HG03342 (cell line): ENCODE measurements at regions not wholly inside any gene's neighbourhood (a gene's known extent, or its start where the extent isn't known, plus 50 kb on each side); places are given as distances from the start of the nearest gene placed in this dataset.

Source experiments
- ATAC-seq: cut with Tn5 transposase; IDR thresholded peaks from one replicate; pipeline ENCODE4 v1.9.1; 2021; ENCODE audit warnings: mild to moderate bottlenecking, moderate library complexity; ENCODE audit not compliant: unreplicated experiment

DNA sequence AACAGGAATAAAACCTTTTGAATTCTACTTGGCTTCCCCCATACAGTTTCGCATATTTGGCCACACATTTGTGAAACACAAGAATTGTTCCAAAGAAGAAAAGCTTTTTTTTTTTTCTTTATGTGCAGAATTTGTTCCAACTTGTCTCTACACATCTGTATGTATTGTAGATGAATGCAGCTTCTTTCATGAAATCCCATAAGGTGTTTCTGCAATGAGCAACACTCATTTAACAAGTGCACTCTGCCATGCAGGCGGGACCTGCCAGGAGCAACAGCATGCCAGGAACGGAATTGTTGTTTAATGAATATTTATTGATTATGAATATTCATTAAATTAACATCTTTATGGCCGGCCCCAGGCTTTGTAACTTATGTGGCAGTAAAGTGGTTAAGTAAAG, 1075.0 kb downstream of the TTLL7 start:
- no peak for ATAC-seq

DNA sequence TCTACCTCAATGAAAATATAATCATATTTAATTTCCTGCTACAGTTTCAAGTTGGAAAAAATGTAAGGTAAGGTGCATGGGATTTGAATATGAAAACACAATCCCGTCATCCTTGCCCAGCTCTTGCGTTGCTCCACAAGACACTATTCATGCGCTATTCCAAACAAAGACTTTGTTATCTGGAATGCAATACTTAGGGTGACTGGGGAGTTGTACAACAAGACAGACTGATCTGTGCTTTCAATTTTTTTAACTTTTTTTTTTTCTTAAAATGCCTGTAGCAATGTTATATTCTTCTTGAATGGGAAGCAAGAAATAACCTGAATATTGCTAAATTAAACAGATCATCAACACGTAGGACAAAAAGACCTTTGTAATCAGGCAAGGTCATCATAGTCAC, 1077.2 kb downstream of the TTLL7 start:
- no peak for ATAC-seq

GRCh38 chr1:82920418-82921248, 1078.3 kb downstream of the TTLL7 start:
- no peak for ATAC-seq

- no peak for ATAC-seq
Observed at GRCh38 chr1:82919837-82920236, 1079.1 kb downstream of the TTLL7 start.

- ATAC-seq = no peak
Observed at GRCh38 chr1:82907313-82907712, 1091.6 kb downstream of the TTLL7 start.

DNA sequence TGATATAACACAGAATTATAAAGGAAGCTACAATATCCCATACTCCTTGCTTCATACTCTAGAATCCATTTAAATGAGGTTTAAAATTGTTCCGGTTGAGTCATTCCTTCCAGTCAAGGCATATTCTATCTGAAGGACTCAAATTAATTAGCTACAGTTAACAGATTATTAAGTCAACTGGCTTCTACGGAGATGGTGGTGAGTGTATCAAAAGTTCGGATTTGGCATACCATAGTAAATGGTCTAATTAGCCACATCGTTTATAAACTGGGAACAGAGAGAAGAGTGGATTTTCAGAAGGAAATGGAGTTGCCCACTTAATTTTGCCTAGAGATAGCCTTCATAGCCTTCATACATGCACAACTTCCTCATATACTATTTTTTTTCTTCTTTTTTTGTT, 1095.3 kb downstream of the TTLL7 start:
- ATAC-seq = no peak

DNA sequence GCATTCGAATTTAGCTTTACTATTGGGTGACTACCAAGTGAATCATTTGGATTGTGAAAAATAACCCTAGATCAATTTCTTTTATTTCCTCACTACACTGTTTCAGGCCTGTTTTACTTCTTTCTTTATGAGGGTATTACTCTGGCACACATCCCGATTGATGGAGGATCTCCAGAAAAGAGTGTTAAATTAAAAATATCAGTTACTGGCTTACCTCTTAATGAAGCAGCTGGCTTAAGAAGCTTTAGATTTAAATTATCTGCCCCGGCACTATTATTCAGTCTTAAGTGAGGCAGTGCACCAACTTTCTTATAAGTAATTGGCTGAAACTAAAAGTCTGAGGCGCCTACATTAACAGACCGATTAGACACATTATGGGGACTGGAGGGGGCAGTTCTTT, 1097.4 kb downstream of the TTLL7 start:
- ATAC-seq = no peak

- no peak for ATAC-seq
Observed at GRCh38 chr1:82901118-82901517, 1097.8 kb downstream of the TTLL7 start.

DNA sequence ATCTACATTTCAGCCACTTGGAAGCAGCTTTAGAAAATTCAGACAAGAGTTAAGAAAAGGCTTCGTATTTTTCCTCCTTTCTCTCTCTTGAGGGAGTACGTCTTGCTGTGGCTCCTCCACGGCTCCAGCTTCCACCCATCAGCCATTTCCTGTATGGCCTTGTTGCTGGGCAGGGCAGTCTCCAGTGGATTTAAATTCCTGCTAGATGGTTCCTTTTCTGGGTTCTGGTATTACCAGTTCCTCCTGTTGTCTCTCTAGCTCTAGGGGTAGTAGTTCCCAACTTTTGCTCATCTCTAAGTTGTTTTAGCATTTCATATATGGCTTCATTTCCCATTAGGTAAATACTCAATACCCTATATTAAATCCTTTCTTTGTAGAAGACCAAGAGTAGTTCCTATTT, 1098.3 kb downstream of the ADGRL2 start:
- ATAC-seq = no peak

DNA sequence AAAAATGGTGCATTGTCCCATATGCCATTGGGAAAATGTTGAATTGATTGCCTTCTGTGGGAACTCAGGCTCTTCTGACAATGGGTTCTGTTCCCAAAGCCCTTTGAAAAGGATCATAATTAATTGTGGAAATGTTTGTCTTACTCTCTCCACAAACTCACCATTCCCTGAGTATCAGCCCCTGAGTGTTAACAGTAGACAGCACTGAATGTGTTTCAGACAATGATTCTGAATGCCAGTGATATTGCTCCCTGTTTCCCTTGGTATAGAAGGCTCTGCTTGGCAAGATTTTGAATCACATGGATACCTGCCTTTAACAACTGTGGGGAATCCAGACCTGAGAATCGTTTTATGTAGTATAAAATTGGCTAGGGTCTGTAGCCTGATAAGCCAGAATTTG, 1096.8 kb downstream of the ADGRL2 start:
- no peak for ATAC-seq

- no peak for ATAC-seq
Observed at GRCh38 chr1:82896036-82896435, 1095.3 kb downstream of the ADGRL2 start.

- no peak for ATAC-seq
Observed at GRCh38 chr1:82894635-82895034, 1093.9 kb downstream of the ADGRL2 start.

DNA sequence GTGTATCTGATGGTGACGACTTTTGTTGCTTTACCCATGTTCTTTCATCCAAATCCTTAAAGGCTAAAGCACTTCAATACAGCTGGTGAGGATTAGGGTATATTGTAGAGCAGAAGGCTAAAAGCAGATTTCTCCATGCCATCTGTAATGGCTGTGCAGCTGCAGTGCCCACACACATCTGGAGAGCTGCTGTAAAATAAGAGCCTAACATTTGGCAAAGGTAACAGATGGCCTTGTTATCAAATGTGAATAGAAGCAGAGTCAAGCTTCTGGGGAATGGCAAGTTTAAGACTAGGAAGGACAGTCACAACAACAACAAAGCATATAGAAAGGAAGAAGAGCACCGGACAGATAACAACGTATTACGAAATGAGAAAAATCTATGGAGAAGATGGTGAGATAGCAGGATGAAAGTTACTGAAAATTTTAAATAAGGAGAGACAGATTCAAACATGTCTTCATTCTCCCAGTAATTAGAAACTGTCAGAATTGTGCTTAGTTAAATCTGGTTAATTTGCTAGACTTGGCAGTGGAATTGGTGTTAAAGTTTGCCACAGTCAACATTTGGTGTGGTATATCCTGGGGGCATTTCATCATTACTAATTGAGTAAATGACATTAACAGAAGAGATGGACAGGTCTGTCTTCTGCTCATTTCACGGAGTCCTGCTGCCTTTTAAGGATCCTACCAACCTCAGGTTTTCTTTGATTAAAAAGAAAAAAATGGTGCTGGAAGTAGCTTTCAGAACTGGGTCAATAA, 1093.2 kb downstream of the ADGRL2 start:
- no peak for ATAC-seq

DNA sequence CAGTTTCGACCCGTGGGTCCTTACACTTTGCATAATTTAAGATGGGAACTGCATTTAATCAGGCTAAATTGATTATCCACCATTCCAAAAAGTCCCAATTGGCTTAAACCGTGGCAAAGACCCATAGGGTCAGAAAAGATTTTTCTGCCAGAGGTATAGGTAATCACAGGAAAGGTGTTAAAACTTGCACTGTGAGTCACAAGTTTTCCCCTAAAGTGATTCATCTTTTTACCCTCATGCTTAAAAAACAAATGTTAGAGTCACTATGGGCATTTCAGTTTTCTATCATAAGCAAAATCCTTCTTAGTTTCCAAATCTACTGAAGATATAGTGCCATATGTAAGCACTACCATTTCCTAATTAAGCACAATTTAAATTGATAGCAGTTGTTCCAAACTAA, 1079.8 kb downstream of the ADGRL2 start:
- no peak for ATAC-seq

- ATAC-seq = no peak
Observed at GRCh38 chr1:82879701-82880305, 1079.1 kb downstream of the ADGRL2 start.

DNA sequence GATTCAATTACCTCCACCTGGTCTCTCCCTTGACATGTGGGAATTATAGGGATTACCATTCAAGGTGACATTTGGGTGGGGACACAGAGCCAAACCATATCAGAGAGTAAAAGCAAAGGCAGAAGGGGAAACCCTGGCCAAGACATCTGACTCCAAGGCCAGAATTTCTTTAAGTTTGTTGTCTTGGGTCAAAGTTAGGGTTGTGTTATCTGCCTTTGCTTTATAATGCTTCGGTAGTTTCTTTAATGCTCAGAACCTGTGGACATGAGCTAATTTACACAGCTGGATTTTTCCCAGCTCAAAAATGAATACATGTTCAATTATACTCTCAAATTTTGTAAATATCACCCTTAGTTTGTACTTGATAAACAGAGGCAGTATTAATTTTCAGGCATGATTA, 1074.4 kb downstream of the ADGRL2 start:
- ATAC-seq = no peak

DNA sequence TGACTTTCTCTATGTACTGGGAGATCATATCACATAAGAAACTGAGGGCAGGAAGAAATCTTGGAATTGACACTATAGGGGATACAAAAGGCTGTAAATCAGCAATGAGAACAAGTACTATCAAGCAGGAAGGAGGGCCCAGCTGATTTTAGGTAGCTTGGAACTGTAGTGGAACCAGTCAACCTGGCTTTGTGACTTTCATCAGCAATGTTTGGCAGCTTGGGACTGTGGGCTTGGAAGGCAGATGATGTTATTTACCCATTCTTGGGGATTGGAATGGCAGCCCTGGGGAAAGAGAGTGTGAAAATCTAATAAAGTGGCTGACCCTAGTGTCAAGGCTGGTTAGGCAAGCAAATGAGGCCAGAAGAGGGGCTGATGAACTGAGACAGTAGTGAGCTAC, 1073.3 kb downstream of the ADGRL2 start:
- ATAC-seq = no peak

DNA sequence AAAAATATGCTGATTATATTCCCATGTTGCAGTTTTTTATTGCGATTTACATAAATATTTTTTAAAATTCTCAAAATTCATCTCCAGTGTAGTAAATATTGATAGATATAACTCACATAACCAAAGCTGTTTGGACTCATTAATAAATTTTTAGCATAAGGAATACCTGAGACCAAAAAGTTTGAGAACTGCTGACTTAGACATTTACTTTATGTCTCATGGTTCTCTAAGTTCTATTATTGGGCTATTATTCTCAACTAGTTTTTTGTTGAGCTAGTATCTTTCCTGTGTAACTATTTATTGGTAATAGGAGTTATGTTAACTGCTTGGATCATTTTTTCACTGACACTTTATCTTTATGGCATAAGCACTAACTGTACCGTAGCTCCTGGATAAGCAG, 1069.6 kb downstream of the ADGRL2 start:
- ATAC-seq = no peak

- no peak for ATAC-seq
Observed at GRCh38 chr1:82867781-82868180, 1067.0 kb downstream of the ADGRL2 start.

DNA sequence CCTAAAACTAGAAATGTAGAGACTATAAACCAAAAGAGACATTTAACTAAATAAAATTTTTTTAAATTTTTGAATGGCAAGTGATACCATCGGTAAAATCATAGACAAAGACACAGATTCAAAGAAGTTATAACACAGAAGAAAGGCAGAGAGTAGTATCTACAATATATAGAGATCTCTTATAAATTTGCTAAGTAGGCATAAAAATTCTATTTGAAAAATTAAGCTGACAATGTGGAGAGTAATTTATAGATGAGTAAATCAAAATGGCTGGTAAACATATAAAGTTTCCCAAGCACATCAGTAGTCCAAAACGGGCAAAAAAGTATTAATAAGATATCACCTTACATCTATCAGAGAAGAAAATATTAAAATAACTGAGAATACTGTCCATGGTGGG, 1061.0 kb downstream of the ADGRL2 start:
- ATAC-seq = no peak

DNA sequence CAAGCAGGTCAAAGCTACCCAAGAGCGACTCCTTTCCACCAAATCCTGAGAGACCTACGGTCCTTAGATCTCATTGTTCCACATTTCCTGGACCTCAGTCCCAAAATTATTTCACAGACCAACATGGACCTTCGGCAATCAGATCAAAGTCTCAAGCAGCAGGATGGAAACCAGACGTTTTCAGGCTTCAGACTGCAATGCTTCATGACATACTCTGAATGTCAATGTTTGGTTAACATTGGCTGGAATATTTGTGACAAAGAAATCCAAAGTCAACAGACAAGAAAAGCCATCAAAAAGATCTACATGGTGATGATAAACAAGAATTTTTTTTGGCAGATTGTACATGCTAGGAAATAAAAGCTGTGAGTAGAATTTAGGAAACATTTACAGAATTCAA, 1057.3 kb downstream of the ADGRL2 start:
- no peak for ATAC-seq

DNA sequence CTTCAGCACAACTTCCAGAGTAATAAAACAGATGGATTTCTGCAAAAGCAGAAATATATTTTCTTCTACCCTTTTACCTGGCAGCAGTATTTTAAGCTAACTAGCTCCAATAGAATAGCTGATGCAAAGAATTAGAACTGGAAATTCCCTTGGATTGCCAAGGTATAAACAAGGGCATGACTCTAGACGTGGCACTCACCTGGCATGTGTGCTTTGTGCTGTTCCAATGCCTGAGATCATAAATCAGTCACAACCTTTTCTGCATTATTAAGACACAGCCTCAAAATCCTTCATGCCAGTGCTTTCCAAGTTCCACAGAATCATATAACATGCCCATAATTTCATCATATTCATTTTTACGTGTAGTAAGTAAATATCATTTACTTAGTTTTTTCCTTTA, 1048.7 kb downstream of the ADGRL2 start:
- no peak for ATAC-seq
